OCI-LY1 (cell line): ENCODE measurements at regions not wholly inside any gene's neighbourhood (a gene's known extent, or its start where the extent isn't known, plus 50 kb on each side); places are given as distances from the start of the nearest gene placed in this dataset.

ENCODE experiments used
- H2AFZ ChIP-seq: fragments of 200-600 bp; sonication (generic), shearing (Covaris generic); 2 replicates; pipeline ENCODE4 v1.6.0; 2014; ENCODE audit warnings: antibody characterized with exemption, mild to moderate bottlenecking, low read length
- H3F3A ChIP-seq: fragments of 200-600 bp; sonication (generic), shearing (Covaris generic); 2 replicates; pipeline ENCODE4 v1.6.0; 2014; ENCODE audit warnings: mild to moderate bottlenecking, antibody characterized with exemption, low read length, moderate library complexity; ENCODE audit not compliant: insufficient read depth
- H3K27ac ChIP-seq: fragments of 200-600 bp; sonication (generic); 2 replicates; pipeline ENCODE4 v1.5.1; 2014; ENCODE audit warnings: low read length, mixed run types, mild to moderate bottlenecking, low read depth; ENCODE audit not compliant: poor library complexity, severe bottlenecking
- H3K27me3 ChIP-seq: fragments of 200-600 bp; sonication (generic); 2 replicates; pipeline ENCODE4 v1.6.0; 2014; ENCODE audit warnings: antibody characterized with exemption, mild to moderate bottlenecking, low read length, moderate library complexity; ENCODE audit not compliant: insufficient read depth
- H3K36me3 ChIP-seq: fragments of 200-600 bp; sonication (generic); 2 replicates; pipeline ENCODE4 v1.6.1; 2014; ENCODE audit warnings: mild to moderate bottlenecking, antibody characterized with exemption, low read length, moderate library complexity, mixed read lengths; ENCODE audit not compliant: insufficient read depth
- H3K4me1 ChIP-seq: fragments of 200-600 bp; sonication (generic); 2 replicates; pipeline ENCODE4 v1.5.1; 2014; ENCODE audit warnings: mild to moderate bottlenecking, low read length, moderate library complexity; ENCODE audit not compliant: insufficient read depth, severe bottlenecking
- H3K4me2 ChIP-seq: fragments of 200-600 bp; sonication (generic), shearing (Covaris generic); 2 replicates; pipeline ENCODE4 v1.6.1; 2014; ENCODE audit warnings: low read length
- H3K4me3 ChIP-seq: fragments of 200-600 bp; sonication (generic); 2 replicates; pipeline ENCODE4 v1.5.1; 2014; ENCODE audit warnings: low read length, low read depth, mild to moderate bottlenecking, mixed read lengths; ENCODE audit not compliant: poor library complexity, severe bottlenecking
- H3K79me2 ChIP-seq: fragments of 200-600 bp; shearing (Covaris generic); 2 replicates; pipeline ENCODE4 v1.6.1; 2016; ENCODE audit warnings: mixed run types, low read length, mixed read lengths; ENCODE audit not compliant: insufficient read depth
- H3K9ac ChIP-seq: fragments of 200-600 bp; sonication (generic), shearing (Covaris generic); 2 replicates; pipeline ENCODE4 v1.6.1; 2014; ENCODE audit warnings: mild to moderate bottlenecking, low read length, mixed read lengths
- H3K9me2 ChIP-seq: fragments of 200-600 bp; sonication (generic), shearing (Covaris generic); 2 replicates; pipeline ENCODE4 v1.6.1; 2014; ENCODE audit warnings: low read depth, mild to moderate bottlenecking, low read length, mixed read lengths
- H3K9me3 ChIP-seq: fragments of 200-600 bp; shearing (Covaris generic); 2 replicates; pipeline ENCODE4 v1.6.1; 2014; ENCODE audit warnings: low read length, mixed read lengths
- H4K20me1 ChIP-seq: fragments of 200-600 bp; sonication (generic), shearing (Covaris generic); 2 replicates; pipeline ENCODE4 v1.6.0; 2016; ENCODE audit warnings: mild to moderate bottlenecking, low read length; ENCODE audit not compliant: insufficient read depth
- EZH2 ChIP-seq: fragments of 200-600 bp; sonication (generic), shearing (Covaris generic); IDR thresholded peaks from 2 replicates; pipeline ENCODE4 v1.8.0; 2017; ENCODE audit warnings: borderline replicate concordance, mixed run types, mild to moderate bottlenecking, antibody characterized with exemption, low read length, moderate library complexity, mixed read lengths
- TF ChIP-seq, protein P1 (sequence below): fragments of 200-600 bp; sonication (generic), shearing (Covaris generic); IDR thresholded peaks from 2 replicates; pipeline ENCODE4 v1.5.1; 2017; ENCODE audit warnings: mild to moderate bottlenecking, antibody characterized with exemption, low read length, moderate library complexity, mixed read lengths

- Histone ChIP-seq H3K9me2 (no peaks in the 10 kb centered on the region), H3K36me3 (no peaks in the 10 kb centered on the region), H3K9me3 (no peaks in the 10 kb centered on the region), H3F3A (no peaks in the 10 kb centered on the region), H3K4me2 (no peak overlapping the region), H3K4me3 (no peak overlapping the region), H3K27me3 (no peaks in the 10 kb centered on the region; the same call in 1 of the 2 replicates), H3K9ac (no peak overlapping the region), H3K79me2 (no peaks in the 10 kb centered on the region), H4K20me1 (no peaks in the 10 kb centered on the region), H3K4me1 (no peaks in the 10 kb centered on the region), H3K27ac (no peak overlapping the region), H2AFZ (no peak overlapping the region)
- no peak for TF ChIP-seq EZH2
- TF ChIP-seq, protein P1, sequence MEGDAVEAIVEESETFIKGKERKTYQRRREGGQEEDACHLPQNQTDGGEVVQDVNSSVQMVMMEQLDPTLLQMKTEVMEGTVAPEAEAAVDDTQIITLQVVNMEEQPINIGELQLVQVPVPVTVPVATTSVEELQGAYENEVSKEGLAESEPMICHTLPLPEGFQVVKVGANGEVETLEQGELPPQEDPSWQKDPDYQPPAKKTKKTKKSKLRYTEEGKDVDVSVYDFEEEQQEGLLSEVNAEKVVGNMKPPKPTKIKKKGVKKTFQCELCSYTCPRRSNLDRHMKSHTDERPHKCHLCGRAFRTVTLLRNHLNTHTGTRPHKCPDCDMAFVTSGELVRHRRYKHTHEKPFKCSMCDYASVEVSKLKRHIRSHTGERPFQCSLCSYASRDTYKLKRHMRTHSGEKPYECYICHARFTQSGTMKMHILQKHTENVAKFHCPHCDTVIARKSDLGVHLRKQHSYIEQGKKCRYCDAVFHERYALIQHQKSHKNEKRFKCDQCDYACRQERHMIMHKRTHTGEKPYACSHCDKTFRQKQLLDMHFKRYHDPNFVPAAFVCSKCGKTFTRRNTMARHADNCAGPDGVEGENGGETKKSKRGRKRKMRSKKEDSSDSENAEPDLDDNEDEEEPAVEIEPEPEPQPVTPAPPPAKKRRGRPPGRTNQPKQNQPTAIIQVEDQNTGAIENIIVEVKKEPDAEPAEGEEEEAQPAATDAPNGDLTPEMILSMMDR, result no peak
These were observed 136.4 kb upstream of the APCDD1 start for GRCh38 chr18:10317864-10318690.

DNA sequence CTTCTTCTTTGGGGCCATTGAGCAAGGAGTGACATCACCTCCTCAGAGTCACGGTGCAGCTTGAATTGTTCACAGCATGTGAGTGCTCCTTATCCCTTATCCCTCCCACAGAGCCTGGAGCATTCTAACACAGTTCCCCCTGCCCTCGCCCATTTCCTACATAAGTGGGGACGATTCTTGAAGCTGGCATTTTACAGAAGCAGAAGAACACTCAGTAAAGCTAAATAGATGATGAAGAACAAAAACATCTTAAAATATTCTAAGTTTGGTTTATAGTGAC is 135.8 kb upstream of the APCDD1 start:
- Histone ChIP-seq H3K4me2 (no peak overlapping the region), H2AFZ (no peak overlapping the region), H3K9me3 (no peaks in the 10 kb centered on the region), H3F3A (no peaks in the 10 kb centered on the region), H3K27ac (no peak overlapping the region), H3K9ac (no peak overlapping the region), H3K4me1 (no peaks in the 10 kb centered on the region), H3K27me3 (no peaks in the 10 kb centered on the region; the same call in 1 of the 2 replicates), H3K36me3 (no peaks in the 10 kb centered on the region), H3K9me2 (no peaks in the 10 kb centered on the region), H4K20me1 (no peaks in the 10 kb centered on the region), H3K4me3 (no peak overlapping the region), H3K79me2 (no peaks in the 10 kb centered on the region)
- TF ChIP-seq, protein P1, result no peak
- no peak for TF ChIP-seq EZH2

DNA sequence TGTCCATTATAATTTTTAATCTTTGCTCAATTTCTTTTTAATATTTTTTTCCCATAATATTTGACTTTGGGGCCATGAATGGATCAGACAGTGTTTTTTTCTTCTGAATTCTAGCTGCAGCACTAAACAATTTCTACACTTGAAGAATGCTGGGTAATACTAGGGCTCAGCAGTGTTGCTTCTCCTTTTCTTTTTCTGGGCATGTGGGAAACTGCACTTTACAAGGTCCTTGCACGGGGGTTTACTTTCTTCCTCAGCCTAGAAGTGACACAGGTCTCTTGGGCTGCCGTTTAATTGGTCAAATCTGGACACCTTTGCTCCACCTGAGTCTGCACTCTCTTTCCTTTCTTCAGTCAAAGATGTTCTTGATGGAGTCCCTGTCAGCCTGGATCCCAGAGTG is 135.4 kb upstream of the APCDD1 start:
- Histone ChIP-seq H3K36me3 (no peaks in the 10 kb centered on the region), H4K20me1 (no peaks in the 10 kb centered on the region), H3K79me2 (no peaks in the 10 kb centered on the region), H3K27ac (no peak overlapping the region), H3K4me3 (no peak overlapping the region), H3K9me3 (no peaks in the 10 kb centered on the region), H3K9ac (no peak overlapping the region), H3K9me2 (no peaks in the 10 kb centered on the region), H3K4me1 (no peaks in the 10 kb centered on the region), H3F3A (no peaks in the 10 kb centered on the region), H3K4me2 (no peak overlapping the region), H3K27me3 (no peaks in the 10 kb centered on the region; the same call in 1 of the 2 replicates), H2AFZ (no peak overlapping the region)
- TF ChIP-seq, protein P1, result no peak
- no peak for TF ChIP-seq EZH2
